HS-27A (cell line): ENCODE measurements at regions not wholly inside any gene's neighbourhood (a gene's known extent, or its start where the extent isn't known, plus 50 kb on each side); places are given as distances from the start of the nearest gene placed in this dataset.
"Not testable (repeated sequence)": the region's sequence is repeated elsewhere in the genome, so short reads cannot be mapped to it uniquely, and the experiment has no call there.

Source experiments
- DNase-seq: peaks from one replicate; pipeline ENCODE4 v3.0.0-alpha.2; 2012; ENCODE audit warnings: low read depth, missing footprints

DNA sequence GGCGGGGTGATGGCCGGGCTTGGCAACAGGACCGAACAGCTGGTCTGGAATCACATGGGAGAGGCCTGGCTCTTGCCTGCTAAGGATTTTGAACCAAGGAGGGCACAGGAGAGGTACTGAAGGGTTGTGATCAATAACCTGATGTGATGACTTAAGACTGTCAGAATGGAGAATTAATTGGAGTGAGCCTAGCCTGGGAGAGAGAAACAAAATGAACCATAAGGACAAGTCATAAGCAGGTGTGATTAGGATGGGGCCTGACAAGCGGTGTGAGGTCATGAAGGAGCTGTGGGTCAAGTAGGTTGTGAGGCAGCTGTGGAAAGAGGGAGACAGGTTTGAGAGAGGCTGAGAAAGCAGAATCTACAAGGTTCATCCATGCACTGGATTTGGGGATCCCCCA, 104.6 kb downstream of the MED10 start:
- no peak for DNase-seq

DNA sequence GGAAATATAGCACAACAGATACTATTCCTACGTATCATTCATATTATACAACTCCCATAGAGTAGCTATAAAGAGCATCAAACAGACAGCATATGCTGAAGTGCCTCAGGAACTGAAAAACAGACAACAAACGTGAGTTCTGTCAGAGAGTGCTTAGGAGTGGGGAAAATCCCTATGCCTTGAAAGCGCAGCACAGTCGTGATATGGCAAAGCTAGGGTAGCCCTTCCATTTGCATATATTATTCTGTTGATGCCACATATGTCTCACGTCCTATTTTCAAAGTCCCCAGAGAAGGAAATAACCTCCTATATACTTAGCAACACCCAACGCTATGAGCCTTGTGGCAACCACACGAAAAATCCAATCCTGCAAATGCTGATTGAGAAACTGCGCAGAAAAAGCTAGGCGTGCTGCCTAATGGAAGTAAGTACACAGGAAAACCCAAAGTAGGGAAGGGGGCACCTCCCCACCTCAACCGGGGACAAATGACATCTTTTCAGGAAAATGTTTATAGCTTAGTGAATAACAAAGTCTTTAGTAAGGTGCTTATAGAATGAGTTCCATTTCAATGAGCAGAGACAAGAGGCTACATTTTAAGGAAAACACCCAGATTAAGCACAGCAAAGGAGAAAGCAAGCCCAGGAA, 105.1 kb downstream of the MED10 start:
- no peak for DNase-seq

DNA sequence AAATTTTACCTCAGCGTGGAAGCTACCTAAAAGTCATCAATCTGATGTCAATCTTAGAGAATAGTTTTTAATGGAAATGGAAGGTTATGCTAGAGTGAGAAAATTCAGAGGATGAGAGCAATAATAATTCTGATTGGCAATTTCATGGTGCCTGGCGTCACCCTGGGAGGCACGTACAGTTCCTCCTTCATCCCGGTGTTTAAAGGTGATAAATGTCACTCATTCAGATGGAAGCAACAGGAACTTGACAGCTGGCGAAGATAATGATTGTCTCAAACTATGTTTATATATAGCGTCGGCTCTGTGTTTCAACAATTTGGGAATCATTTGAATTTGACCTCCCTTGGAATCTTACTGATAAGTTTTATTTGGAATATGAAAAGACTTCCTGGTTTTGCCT, 108.4 kb downstream of the MED10 start:
- no peak for DNase-seq

DNA sequence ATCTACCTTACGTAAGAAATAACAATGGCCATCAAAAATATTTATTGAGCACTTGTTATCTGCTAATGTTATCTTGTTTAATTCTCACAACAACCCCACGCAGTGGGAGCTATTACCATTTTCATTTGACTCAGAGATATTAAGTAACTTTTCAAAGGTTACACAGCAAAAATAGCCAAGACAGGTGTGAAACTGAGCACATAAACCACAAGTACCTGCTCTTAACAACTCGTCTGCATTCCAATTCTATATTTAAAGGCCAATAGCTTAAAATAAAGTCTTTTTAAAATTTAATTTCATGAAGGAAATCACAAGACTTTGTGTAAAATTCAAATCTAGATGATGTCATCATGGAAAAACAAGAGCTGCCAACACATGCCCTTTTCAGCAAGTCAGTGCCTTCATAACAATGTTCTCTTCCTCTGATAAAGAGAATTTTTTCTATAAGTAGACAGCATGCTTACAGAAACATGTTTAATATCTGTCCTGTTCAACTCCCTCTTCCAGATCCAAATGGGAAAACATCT, 111.6 kb downstream of the MED10 start:
- DNase-seq = no peak

DNA sequence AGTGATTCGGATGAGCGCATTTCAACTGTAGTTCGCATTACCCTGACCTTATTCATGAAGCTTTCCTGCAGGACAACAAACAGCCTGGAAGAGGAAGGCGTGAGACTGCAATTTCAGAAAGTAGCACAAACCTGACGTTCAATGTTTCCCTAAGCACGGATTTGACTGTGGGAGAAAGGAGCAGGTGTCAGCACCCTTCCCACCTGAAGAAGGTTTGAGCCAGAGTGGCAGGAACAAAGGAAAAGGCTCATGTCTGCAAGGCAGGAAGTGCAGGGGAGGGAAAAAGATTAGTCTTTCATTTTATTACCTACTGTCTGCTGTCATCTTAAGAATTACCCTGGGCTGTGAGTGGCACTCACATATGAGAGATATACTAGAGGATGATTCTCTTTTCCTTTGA, 114.0 kb downstream of the MED10 start:
- no peak for DNase-seq

DNA sequence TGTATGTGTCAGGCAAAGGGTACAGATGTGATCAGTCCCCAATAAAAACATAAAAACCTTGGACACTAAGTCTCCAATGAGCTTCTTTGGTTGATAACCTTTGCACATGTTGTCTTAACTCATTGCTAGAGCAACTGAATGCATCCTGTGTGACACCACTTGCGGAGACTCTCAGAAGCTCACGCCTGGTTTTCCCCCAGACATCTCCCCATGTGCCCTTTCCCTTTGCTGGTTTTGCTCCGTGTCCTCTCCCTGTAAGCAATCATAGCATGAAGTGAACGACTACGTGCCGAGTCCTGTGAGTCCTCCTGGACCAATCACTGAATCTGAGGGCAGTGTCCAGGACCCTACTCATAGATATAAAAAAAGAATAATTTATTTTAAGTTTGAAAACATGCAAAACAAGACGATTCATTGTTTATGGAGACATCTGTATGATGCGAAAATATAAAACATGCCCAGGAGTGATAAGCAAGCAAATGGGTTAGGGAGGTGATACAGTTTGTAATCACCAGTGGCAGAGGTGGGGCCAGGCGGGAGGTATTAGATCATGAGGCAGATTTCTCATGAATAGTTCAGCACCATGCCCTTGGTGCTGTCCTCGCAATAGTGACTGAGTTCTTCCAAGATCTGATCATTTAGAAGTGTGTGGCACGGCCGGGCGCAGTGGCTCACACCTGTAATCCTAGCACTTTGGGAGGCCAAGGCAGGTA, 115.5 kb downstream of the MED10 start:
- no peak for DNase-seq

DNA sequence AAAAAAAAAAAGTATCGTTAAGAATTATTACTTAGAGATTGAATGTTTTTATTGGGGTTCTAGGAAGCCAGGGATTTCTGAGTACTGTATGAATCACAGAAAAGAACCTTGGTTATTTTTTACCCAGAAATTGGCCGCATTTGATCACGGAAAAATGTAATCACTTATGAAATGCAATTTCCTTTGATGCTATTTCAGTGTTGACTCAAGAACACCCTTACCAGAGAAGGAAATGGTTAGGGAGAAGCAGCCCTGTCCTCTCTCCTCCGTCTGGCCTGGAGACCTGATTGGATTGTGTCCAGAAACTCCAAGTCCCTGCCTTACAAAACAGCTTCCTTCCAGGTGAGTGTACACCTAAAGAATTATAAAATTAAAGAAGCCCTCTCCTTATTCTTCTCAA, 116.7 kb downstream of the MED10 start:
- DNase-seq = no peak

DNA sequence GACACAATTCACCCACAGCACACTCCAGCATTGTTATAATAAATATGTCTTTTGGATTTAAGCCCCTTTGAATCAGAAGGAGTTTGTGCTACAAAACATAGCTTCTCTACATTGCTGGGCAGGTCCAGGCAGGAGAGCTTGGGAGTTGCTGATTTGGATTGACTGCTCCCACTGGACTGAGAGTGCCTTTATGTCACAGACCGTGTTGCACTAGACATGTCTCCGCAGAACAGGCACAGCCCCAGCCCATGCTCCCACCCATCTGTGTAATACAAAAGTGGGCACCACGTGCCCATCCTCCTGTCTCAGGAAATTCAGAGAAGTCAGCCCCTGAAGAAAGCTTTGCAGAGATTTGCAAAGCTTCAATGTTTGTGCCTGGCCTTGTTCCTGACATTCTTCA, 117.1 kb downstream of the MED10 start:
- no peak for DNase-seq

DNA sequence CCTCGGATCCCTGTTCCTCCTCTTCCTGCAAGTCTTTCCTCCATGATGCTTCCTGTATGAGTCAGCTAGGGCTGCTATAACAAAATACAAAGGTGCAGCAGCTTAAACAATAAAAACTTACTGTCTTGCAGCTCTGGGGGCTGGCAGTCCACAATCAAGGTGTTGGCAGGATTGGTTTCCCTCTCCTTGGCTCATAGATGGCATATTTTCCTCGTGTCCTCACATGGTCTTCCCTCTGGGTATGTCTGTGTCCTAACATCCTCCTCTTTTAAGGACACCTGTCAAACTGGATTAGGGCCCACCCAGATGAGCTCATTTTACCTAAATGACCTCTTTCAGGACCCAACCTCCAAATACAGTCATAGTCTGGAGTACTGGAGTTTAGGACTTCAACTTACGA, 117.5 kb downstream of the MED10 start:
- DNase-seq = no peak

DNA sequence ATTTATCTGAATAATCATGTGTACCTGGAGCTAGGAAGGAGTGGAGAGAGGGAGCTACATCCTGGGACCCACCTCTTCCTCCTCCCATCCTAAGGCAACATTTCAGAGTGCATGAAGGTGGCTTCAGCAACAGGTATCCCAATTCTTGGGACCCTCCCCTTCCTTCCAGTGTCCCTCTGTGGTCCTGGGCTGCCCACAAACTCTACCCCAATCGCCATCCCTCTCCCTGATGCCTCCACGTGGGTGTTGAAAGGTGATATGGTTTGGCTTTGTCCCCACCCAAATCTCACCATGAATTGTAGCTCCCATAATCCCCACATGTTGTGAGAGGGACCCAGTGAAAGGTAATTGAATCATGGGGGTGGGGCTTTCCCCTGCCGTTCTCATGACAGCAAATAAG, 121.4 kb downstream of the MED10 start:
- no peak for DNase-seq

DNA sequence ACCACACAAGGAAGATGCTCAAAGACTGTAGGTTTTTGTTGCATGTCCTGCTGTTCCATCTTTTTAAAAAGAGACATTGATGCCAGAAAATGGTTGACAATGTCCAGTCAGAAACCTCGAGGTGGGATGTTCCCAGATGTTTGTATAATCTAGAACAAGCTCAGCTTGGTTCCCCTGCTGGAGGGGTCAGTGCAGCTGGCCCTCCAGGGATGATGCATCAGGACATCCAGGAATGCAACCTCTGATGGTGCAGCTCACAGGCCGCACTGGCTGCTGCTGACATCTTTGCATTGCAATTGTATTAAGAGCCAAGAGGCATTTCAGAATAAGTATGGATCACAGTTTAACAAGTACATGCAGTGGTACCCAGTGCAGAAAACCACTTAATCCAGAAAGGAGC, 122.4 kb downstream of the MED10 start:
- no peak for DNase-seq

DNA sequence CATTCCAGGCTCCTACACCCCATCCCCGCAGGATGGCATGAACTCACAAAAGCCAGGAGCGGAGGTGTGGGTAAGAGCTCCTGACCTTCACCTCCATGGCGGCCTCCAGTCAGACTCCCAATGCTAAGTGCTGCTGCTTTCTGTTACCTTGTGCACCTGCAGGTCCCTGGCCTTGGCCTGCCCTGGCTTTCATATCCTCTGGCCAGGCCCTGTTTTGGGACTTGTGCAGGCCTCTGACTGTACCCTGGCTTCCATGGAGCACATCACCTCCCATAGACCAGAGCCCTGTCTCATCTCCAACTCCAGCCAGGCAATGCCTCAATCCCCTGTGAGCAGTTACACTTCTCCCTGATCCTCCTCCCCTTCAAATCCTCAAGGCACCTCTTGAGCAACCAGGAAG, 124.5 kb downstream of the MED10 start:
- DNase-seq = no peak

DNA sequence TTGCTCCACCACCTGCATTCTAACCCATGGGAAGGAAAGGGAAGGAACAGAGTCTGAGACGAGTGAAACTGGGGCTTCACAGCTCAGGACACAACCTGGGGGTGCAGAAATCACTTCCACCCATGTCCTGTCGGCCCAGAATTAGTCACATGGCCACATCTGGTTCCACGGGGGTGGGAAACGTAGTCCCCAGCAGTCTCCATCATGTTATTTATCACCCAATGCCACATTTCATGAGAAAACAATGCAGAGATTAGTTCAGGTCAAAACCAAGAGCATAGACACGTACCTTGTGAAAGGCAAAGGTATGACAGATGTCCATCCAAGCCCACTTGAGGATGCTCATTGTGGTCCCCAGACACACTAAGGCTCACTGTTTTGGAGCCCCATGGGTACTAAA, 125.1 kb downstream of the MED10 start:
- DNase-seq = no peak

DNA sequence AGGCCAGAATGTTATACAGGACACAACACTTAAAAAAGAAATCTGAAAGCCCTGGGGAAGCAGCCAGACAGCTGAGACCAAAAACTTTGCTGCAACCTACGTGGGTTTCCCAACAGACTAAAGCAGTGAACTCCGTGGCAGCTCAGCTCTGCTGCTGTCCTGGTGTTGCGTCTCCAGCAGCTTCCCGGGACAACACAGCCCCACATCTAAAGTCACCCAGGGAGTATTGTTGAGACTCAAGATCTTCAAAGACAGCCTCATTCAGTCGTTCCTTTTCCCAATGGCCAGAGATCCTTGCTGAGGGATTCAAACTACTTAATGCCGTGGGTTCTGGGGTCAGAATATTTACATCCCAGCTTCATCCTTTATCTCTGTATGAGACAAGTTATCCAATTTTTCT, 125.8 kb downstream of the MED10 start:
- no peak for DNase-seq

DNA sequence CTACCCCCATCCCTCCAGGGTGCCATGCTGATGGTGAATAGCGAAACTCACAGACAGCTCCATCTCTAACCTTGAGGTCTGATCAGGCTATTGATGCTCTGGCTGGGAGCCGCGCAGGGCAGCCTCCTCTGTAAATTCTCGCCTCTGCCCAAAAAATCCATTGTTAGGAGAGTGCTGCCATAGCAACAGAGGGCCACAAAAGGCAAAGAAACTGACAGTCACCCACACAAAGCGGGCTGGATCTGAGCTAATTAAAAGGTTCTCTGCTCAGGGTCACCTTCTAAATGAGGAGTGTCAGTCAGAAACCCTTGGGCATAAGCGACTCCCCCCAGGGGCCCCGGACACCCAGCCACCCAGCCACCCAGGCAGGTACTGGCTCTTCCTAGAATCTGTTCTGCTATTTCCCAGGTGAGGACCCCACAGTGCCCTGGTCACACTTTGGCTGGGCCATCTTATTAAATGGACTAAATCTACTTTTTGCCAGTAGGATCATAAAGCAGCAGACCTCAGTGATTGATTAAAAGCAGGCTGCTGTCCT, 126.7 kb downstream of the MED10 start:
- DNase-seq = no peak

DNA sequence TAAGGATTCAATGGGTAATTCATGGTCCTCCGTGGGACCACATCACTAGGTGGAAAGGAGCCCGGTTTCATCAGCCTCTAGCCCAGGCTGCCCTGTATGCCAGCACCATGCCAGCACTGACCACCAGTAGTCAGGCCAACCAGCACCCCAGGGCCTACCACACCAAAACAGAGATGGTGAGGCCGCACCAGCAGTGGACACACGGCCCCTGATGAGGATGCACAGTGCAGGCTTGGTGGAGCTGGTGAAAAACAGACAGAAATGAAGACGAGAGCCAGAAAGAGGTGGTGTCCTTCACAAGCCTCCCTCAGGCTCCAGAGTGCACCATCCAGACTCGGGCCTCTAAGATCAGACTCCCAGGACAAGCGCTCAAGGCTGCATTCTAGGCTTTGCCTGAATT, 128.2 kb downstream of the MED10 start:
- no peak for DNase-seq

DNA sequence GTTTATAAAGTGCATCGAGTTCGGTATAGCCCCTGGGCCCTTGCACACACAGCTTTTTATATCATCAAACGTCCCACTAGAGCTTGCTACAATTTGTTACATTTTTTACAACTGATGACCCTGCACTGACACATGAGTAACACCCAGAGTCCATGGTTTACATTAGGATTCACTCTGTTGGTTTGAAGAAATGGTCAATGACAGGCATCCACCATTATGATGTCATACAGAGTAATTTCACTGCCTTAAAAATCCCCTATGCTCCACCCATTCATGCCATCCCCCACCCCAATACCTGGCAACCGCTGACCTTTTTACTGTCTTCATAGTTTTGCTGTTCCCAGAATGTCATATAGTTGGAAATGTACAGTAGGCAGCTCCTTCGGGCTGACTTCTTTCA, 130.2 kb downstream of the MED10 start:
- DNase-seq = no peak

DNA sequence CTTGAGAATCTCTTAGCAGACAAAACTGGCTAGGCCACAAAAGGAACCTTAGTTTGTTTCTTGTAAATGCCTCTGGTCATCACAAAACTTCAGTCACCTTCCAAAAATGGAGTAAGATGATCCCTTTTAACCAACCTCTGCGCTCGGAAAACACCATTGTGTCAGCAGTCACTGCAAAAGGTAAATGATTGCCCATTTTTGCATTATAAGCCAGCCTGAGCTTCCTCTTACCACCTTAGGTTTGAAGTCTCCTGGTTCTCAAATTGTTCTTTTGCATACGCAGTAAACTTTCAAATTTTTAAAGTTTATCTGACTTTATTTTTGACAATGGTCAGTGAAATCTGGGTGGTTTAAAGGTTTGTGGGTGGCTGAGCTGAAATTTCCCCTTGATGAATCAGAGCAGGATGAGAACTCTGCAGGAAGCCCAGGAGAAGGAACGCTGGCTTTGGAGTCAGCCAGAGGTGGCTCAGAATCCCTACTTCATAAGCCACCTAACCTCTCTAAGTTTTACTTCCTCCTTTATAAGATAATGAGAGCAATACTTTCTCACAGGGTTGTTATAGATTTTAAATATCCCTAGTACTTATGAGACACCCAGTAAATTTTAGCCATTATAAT, 131.4 kb downstream of the MED10 start:
- DNase-seq = no peak

DNA sequence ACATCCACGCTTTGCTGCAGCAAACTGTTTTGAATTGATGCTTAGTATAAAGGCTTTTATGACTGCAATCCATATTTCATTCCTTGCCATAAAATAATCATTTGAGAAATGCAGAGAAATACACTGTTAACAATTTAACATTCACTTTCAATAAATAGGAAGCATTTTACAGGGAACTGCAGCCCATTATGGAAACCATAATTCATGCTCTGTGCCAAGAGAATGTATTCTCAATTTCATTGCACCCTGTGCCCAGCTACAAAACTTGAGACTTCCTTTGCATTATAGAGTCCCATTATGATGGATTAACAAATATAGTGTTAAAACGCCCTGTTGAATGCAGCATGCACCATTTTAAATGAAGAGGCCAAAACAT, 134.0 kb downstream of the MED10 start:
- DNase-seq = no peak

DNA sequence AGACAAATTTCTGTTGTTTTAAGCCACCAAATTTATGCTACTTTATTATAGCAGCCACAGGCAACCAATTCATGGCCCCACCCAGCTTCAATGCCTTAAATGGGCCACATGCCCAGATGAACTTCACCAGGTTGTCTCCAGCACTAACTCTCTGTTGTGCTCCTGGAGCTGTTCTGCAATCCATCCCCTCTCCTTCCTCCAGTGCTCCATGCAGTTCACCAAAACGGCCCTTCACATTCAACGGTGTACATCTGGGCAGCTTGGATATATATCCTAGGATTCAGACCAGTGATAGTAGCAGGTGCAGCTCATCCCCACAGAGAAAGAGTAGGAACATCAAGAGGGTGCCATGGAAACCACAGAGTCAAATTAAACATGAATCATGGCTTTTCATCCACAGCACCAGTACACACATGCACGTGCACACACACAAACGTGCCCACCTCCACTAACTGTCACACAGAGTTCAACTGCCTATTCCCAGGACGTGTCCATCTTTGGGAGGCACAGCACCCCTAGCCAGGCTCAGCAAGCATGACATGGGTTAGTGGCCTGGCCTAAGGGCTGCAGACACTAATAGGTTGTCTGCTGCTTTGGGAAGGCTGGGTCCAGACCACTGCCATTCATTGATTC, 134.5 kb downstream of the MED10 start:
- no peak for DNase-seq

DNA sequence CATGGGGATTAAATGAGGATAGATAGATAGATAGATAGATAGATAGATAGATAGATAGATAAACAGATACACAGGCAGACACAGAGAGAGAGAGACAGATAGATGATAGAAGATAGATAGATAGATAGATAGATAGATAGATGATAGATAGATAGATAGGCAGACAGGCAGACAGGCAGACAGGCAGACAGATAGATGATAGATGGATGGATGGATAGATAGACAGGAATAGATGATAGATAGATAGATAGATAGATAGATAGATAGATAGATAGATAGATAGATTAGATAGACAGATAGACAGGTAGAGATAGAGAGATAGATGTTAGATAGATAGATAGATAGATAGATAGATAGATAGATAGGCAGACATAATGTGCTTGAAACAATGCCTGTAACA, 137.3 kb downstream of the MED10 start:
- not testable (repeated sequence) for DNase-seq

DNA sequence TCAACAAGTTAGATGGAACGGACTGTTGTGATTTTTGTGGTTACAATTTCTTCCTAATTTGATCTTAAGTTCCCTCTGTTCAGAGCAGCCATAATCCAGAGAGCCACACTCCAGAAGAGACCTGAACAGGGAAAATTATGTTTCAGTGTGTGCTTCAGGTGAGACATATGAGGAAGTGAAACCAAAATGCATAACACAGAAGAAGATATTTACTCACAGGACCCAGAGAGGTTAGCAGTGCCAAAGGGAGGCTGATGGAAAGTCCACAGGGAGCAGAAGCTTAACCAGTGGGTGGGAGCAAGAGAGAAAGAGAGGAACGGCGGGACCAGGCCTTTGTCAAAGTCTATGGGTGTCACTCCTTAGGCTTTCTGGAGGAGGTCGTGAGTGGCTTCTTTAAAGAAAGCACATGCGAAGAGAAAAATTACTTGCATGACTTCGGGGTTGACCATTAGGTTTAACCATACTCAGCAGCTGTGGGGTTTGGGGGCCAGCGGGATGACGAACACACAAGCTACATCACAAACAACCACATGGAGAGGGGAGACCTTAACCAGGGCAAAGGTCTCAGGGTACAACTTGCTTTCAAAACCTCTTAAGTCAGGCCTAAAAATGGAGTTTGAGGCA, 141.4 kb downstream of the MED10 start:
- DNase-seq = no peak
